ENCODE measurements at regions not wholly inside any gene's neighbourhood (a gene's known extent, or its start where the extent isn't known, plus 50 kb on each side); places are given as distances from the start of the nearest gene placed in this dataset.
"Not testable (repeated sequence)": the region's sequence is repeated elsewhere in the genome, so short reads cannot be mapped to it uniquely, and the experiment has no call there.

DNA sequence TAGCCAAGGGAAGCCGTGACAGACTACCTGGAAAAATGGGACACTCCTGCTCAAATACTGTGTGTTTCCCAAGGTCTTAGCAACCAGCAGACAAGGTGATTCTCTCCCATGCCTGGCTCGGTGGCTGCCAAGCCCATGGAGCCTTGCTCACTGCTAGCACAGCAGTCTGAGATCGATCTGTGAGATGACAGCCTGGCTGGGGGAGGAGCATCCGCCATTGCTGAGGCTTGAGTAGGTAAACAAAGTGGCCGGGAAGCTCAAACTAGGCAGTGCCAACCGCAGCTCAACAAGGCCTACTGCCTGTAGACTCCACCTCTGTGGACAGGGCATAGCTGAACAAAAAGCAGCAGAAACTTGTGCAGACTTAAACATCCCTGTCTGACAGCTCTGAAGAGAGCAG, 137.0 kb downstream of the USP46 start:
- DNase-seq (ENCODE audit: low spot score): not testable (repeated sequence)

DNA sequence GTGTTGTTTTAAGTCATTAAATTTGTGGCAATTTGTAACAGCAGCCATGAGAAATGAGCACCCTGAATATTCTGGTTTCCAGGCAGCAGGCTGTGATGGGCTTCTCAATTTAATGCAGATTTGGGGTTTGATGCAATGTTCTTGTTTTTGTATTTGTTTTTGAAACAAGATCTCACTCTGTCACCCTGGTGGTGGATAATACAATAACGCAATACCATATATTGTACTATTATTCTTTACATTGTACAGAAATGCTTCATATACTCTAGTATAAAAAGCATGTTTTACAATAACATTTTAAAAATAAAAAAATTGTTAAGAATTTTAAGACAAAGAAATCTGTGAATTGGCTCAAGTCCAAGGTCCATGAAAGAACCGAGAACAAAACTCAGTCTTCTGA, 129.1 kb downstream of the USP46 start:
- no peak for DNase-seq (ENCODE audit: low spot score)

DNA sequence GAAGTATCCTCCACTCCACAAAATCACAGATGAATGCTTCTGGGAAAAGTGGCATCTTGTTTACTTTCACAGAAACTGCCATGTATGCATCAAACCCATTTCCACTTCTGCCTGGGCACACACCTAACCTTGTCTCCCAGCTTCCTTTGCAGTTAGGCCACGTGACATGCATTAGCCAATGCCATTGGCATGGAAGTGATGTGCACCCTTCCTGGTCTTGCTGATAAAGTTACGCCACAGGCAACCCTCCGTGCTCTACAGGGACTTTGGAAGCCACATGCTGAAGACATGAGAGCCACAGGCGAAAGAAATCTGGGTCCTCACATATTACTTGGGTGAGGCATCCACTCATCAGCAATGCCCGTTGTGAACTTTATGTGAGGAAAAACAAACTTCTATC, 123.3 kb downstream of the USP46 start:
- DNase-seq (ENCODE audit: low spot score): no peak

All from ecto neural progenitor cell (in vitro differentiated cells).